IMR-90 (cell line): ENCODE measurements at regions not wholly inside any gene's neighbourhood (a gene's known extent, or its start where the extent isn't known, plus 50 kb on each side); places are given as distances from the start of the nearest gene placed in this dataset.

ENCODE experiments used
- ATAC-seq: fragments of 200-7000 bp; cut with Tn5 transposase; 2 replicates; pipeline ENCODE4 v1.9.1; 2020; ENCODE audit warnings: low read depth, mild to moderate bottlenecking, moderate library complexity
- BruUV-seq: library from RNA; stranded (reverse); fragments of 400-500 nt; replicated peaks from 2 replicates; lab custom pipeline; 2021; lab: Mats Ljungman, UMichigan
- CTCF ChIA-PET: fragments of 300-600 bp; formaldehyde crosslinking; extraction: SDS; loops from one replicate; lab custom pipeline; 2021; ENCODE audit warnings: antibody characterized with exemption; lab: Yijun Ruan, JAX
- POLR2A ChIA-PET: fragments of 300-600 bp; sonication (Branson Sonifier 250); formaldehyde crosslinking; loops from one replicate; lab custom pipeline; 2022; ENCODE audit warnings: antibody characterized with exemption; ENCODE audit not compliant: unreplicated experiment; lab: Charles Lee
- DNase-seq: peaks from one replicate; pipeline ENCODE4 v3.0.0; 2013
- H2AFZ ChIP-seq: replicated peaks from 2 replicates; pipeline ENCODE3; 2013; ENCODE audit warnings: low read length, mild to moderate bottlenecking; ENCODE audit not compliant: poor library complexity
- H2AK5ac ChIP-seq: 2 replicates; pipeline ENCODE4 v1.6.1; 2013; ENCODE audit warnings: low read depth, low read length, inconsistent platforms
- H2AK9ac ChIP-seq: replicated peaks from 2 replicates; pipeline ENCODE3; 2013; ENCODE audit warnings: mild to moderate bottlenecking, low read depth, low read length, moderate library complexity; ENCODE audit not compliant: poor library complexity
- H2BK120ac ChIP-seq: 2 replicates; pipeline ENCODE4 v1.6.1; 2013; ENCODE audit warnings: low read depth, low read length, inconsistent platforms
- H2BK15ac ChIP-seq: 3 replicates; pipeline ENCODE4 v1.6.1; 2013; ENCODE audit warnings: low read depth, low read length, inconsistent platforms
- H2BK20ac ChIP-seq: 2 replicates; pipeline ENCODE4 v1.6.1; 2013; ENCODE audit warnings: low read depth, mild to moderate bottlenecking, inconsistent platforms, low read length, moderate library complexity
- H2BK5ac ChIP-seq: 2 replicates; pipeline ENCODE4 v1.6.1; 2013; ENCODE audit warnings: mild to moderate bottlenecking, low read depth, low read length, inconsistent platforms; ENCODE audit not compliant: poor library complexity, severe bottlenecking
- H3K14ac ChIP-seq: replicated peaks from 2 replicates; pipeline ENCODE4 v1.6.1; 2013; ENCODE audit warnings: low read depth, low read length, inconsistent platforms
- H3K18ac ChIP-seq: 2 replicates; pipeline ENCODE4 v1.6.1; 2013; ENCODE audit warnings: low read depth, low read length, control low read depth
- H3K23ac ChIP-seq: 2 replicates; pipeline ENCODE4 v1.6.1; 2013; ENCODE audit warnings: low read depth, low read length, inconsistent platforms
- H3K27ac ChIP-seq: 2 replicates; pipeline ENCODE4 v1.5.1; 2013; ENCODE audit warnings: mild to moderate bottlenecking, control low read depth, low read length; ENCODE audit not compliant: insufficient read depth
- H3K27me3 ChIP-seq: 2 replicates; pipeline ENCODE4 v1.6.1; 2013; ENCODE audit warnings: low read length; ENCODE audit not compliant: control insufficient read depth, insufficient read depth
- H3K36me3 ChIP-seq: 2 replicates; pipeline ENCODE4 v1.6.1; 2013; ENCODE audit warnings: low read length, mixed read lengths; ENCODE audit not compliant: control insufficient read depth, insufficient read depth
- H3K4ac ChIP-seq: 2 replicates; pipeline ENCODE4 v1.6.1; 2013; ENCODE audit warnings: low read depth, low read length, inconsistent platforms
- H3K4me1 ChIP-seq: 2 replicates; pipeline ENCODE4 v1.6.1; 2013; ENCODE audit warnings: low read length, mixed read lengths; ENCODE audit not compliant: control insufficient read depth, insufficient read depth
- H3K4me2 ChIP-seq: 2 replicates; pipeline ENCODE4 v1.6.1; 2013; ENCODE audit warnings: low read depth, mild to moderate bottlenecking, control low read depth, low read length, moderate library complexity
- H3K4me3 ChIP-seq: 2 replicates; pipeline ENCODE4 v1.5.1; 2013; ENCODE audit warnings: low read depth, mild to moderate bottlenecking, control low read depth, low read length, moderate library complexity; ENCODE audit not compliant: insufficient read depth
- H3K56ac ChIP-seq: 2 replicates; pipeline ENCODE4 v1.6.1; 2013; ENCODE audit warnings: low read length, inconsistent platforms; ENCODE audit not compliant: insufficient read depth; ENCODE audit errors: extremely low read depth
- H3K79me1 ChIP-seq, 2 experiments: 2 replicates each; pipeline ENCODE4 v1.6.1; 2013; ENCODE audit warnings: low read length in 2 of 2, inconsistent platforms in 1 of 2, low read depth in 1 of 2
- H3K9ac ChIP-seq: 2 replicates; pipeline ENCODE4 v1.6.1; 2013; ENCODE audit warnings: low read depth, low read length, control low read depth
- H3K9me1 ChIP-seq: 2 replicates; pipeline ENCODE4 v1.6.1; 2013; ENCODE audit warnings: low read length, inconsistent platforms; ENCODE audit not compliant: insufficient read depth
- H3K9me3 ChIP-seq: 2 replicates; pipeline ENCODE4 v1.6.1; 2013; ENCODE audit warnings: low read length; ENCODE audit not compliant: control insufficient read depth, insufficient read depth
- H4K20me1 ChIP-seq: 2 replicates; pipeline ENCODE4 v1.6.1; 2013; ENCODE audit warnings: low read length, inconsistent platforms; ENCODE audit not compliant: insufficient read depth
- H4K5ac ChIP-seq: 2 replicates; pipeline ENCODE4 v1.6.1; 2013; ENCODE audit warnings: mild to moderate bottlenecking, low read depth, low read length, control low read depth
- H4K8ac ChIP-seq, 2 experiments: 2 replicates each; pipeline ENCODE4 v1.6.1; 2013; ENCODE audit warnings: low read depth in 2 of 2, low read length in 2 of 2, control low read depth in 1 of 2, inconsistent platforms in 1 of 2
- H4K91ac ChIP-seq: 2 replicates; pipeline ENCODE4 v1.6.1; 2013; ENCODE audit warnings: low read depth, low read length, inconsistent platforms; ENCODE audit not compliant: insufficient read depth
- BHLHE40 ChIP-seq: fragments of 150-350 bp; IDR thresholded peaks from 2 replicates; pipeline ENCODE4 v1.6.1; 2016; ENCODE audit warnings: mild to moderate bottlenecking, low read depth, low read length
- CEBPB ChIP-seq: IDR thresholded peaks from 2 replicates; pipeline ENCODE4 v1.6.1; 2012; ENCODE audit warnings: low read depth, low read length, improper control_type of control experiment
- CHD1 ChIP-seq: IDR thresholded peaks from 2 replicates; pipeline ENCODE4 v1.6.1; 2012; ENCODE audit warnings: low read depth, low read length, improper control_type of control experiment
- FOS ChIP-seq: fragments of 150-350 bp; IDR thresholded peaks from 2 replicates; pipeline ENCODE4 v1.6.1; 2016; ENCODE audit warnings: low read depth, low read length
- MAFK ChIP-seq: IDR thresholded peaks from 2 replicates; pipeline ENCODE4 v1.6.1; 2012; ENCODE audit warnings: low read depth, low read length, improper control_type of control experiment
- MAZ ChIP-seq: IDR thresholded peaks from 2 replicates; pipeline ENCODE4 v1.6.1; 2012; ENCODE audit warnings: low read depth, mild to moderate bottlenecking, low read length, improper control_type of control experiment, moderate library complexity, borderline replicate concordance
- MXI1 ChIP-seq: IDR thresholded peaks from 2 replicates; pipeline ENCODE4 v1.6.1; 2012; ENCODE audit warnings: low read depth, mild to moderate bottlenecking, low read length, moderate library complexity, borderline replicate concordance
- NFE2L2 ChIP-seq: fragments of 150-350 bp; IDR thresholded peaks from 2 replicates; pipeline ENCODE4 v1.6.1; 2016; ENCODE audit warnings: low read depth, mild to moderate bottlenecking, low read length
- POLR2A ChIP-seq: IDR thresholded peaks from 2 replicates; pipeline ENCODE4 v1.6.1; 2012; ENCODE audit warnings: mild to moderate bottlenecking, low read depth, low read length
- RCOR1 ChIP-seq: IDR thresholded peaks from 2 replicates; pipeline ENCODE4 v1.6.1; 2012; ENCODE audit warnings: mild to moderate bottlenecking, low read length, improper control_type of control experiment; ENCODE audit not compliant: insufficient replicate concordance
- RFX5 ChIP-seq: IDR thresholded peaks from 2 replicates; pipeline ENCODE4 v1.8.0; 2012; ENCODE audit warnings: low read depth, mild to moderate bottlenecking, low read length, moderate library complexity
- SMC3 ChIP-seq: fragments of 150-350 bp; IDR thresholded peaks from 2 replicates; pipeline ENCODE4 v1.6.1; 2016; ENCODE audit warnings: low read depth, mild to moderate bottlenecking, antibody characterized with exemption, low read length, moderate library complexity
- WGBS, 2 experiments: methylation state at CpG; one replicate each; pipeline versions ENCODE4 v1.1.5 to v1.1.7; 2013; ENCODE audit warnings: missing lambda C conversion rate in 2 of 2; ENCODE audit not compliant: insufficient read length in 1 of 2; ENCODE audit errors: extremely low coverage in 2 of 2; 5-methylcytosine and 5-hydroxymethylcytosine counted together
- dilution Hi-C: fragments of 300-500 bp; cut with HindIII; formaldehyde crosslinking; loops from one replicate; pipeline ENCODE4 v1.14.3; 2018; ENCODE audit warnings: low sequenced_read_pairs; ENCODE audit not compliant: unreplicated experiment
- in situ Hi-C: fragments of 300-500 bp; cut with MboI; formaldehyde crosslinking; loops from 3 replicates; pipeline ENCODE4 v1.14.3; 2019; ENCODE audit warnings: low sequenced_read_pairs, inconsistent platforms, mixed read lengths
- intact Hi-C: fragments of 100-400 bp; cut with micrococcal nuclease; formaldehyde crosslinking; loops from 2 replicates; pipeline ENCODE4 v1.10.0; 2022
- TF ChIP-seq, protein P1 (sequence below): fragments of 150-350 bp; IDR thresholded peaks from 2 replicates; pipeline ENCODE4 v1.6.1; 2017; ENCODE audit warnings: mild to moderate bottlenecking, antibody characterized with exemption, low read length, low read depth
- TF ChIP-seq, protein P2 (sequence below): fragments of 150-350 bp; IDR thresholded peaks from 2 replicates; pipeline ENCODE4 v1.6.1; 2016; ENCODE audit warnings: low read depth, mild to moderate bottlenecking, low read length, moderate library complexity, borderline replicate concordance

DNA sequence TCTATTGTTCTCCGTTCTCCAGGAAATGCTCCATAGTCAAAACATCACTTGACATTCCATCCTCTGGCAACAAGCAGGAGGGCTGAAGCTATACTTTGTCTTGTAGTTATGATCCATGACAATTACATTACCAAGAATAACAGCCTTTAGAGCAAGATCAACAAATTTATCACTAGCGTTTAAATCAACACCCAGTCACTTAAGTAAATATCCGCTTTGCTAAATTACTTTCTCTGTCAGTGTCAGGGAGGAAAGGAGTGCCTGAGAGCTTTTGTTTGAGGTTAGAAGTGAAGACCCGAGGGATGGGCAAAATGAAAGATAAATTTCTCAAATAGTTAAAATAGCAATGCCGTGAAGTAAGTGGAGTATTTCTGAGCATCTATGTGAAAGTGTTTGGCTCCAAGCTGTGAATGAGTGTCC is 236.1 kb upstream of the BMPER start:
- Histone ChIP-seq H2AFZ (no peak overlapping the region), H3K18ac (no peak overlapping the region), H3K23ac (peak overlapping the region; percentile 51; the same call in 1 of the 2 replicates), H3K9ac (no peak overlapping the region), H2BK120ac (no peak overlapping the region; the same call in 1 of the 2 replicates), H3K4ac (no peak overlapping the region), H3K79me1 (no peaks in the 10 kb centered on the region), H3K9me1 (no peaks in the 10 kb centered on the region), H3K27me3 (no peaks in the 10 kb centered on the region), H3K9me3 (no peaks in the 10 kb centered on the region), H3K36me3 (no peaks in the 10 kb centered on the region), H4K91ac (no peak overlapping the region), H4K8ac (0 out of 4 replicates have a peak overlapping the region, but pooled peaks of 1 of the 2 experiments have one; percentile 17), H3K4me1 (no peaks in the 10 kb centered on the region; the same call in none of the 2 replicates), H2BK20ac (0 out of 2 replicates have a peak overlapping the region, but pooled peaks have one; percentile 31), H3K14ac (peak overlapping the region; percentile 65; the same call in 1 of the 2 replicates), H3K4me2 (peak overlapping the region; percentile 18; the same call in 1 of the 2 replicates), H3K56ac (no peak overlapping the region), H3K4me3 (no peak overlapping the region), H4K20me1 (no peaks in the 10 kb centered on the region), H2BK15ac (no peak overlapping the region), H4K5ac (no peak overlapping the region), H2AK9ac (no peak overlapping the region), H2BK5ac (no peak overlapping the region), H3K27ac (no peak overlapping the region), H2AK5ac (no peak overlapping the region)
- WGBS, 2 experiments: 33% methylated on average over 1 of the region's 5 CpGs; no CpG with 5 or more reads in 1 of the 2 experiments
- ChIA-PET POLR2A (no interaction called here), CTCF (no interaction called here)
- intact Hi-C loops: no loop called here
- TF ChIP-seq RFX5 (no peak), MAFK (no peak), SMC3 (no peak), RCOR1 (no peak), FOS (no peak), CEBPB (no peak), MAZ (no peak), POLR2A (no peak), CHD1 (no peak), BHLHE40 (no peak), MXI1 (no peak), NFE2L2 (no peak)
- TF ChIP-seq, protein P1, sequence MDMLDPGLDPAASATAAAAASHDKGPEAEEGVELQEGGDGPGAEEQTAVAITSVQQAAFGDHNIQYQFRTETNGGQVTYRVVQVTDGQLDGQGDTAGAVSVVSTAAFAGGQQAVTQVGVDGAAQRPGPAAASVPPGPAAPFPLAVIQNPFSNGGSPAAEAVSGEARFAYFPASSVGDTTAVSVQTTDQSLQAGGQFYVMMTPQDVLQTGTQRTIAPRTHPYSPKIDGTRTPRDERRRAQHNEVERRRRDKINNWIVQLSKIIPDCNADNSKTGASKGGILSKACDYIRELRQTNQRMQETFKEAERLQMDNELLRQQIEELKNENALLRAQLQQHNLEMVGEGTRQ: no peak
- TF ChIP-seq, protein P2, sequence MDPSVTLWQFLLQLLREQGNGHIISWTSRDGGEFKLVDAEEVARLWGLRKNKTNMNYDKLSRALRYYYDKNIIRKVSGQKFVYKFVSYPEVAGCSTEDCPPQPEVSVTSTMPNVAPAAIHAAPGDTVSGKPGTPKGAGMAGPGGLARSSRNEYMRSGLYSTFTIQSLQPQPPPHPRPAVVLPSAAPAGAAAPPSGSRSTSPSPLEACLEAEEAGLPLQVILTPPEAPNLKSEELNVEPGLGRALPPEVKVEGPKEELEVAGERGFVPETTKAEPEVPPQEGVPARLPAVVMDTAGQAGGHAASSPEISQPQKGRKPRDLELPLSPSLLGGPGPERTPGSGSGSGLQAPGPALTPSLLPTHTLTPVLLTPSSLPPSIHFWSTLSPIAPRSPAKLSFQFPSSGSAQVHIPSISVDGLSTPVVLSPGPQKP: no peak
- in situ Hi-C loops: no loop called here
- ATAC-seq: peak; percentile 57
- no TSS peak for BruUV-seq
- DNase-seq: no peak
- dilution Hi-C loops: no loop called here
